ENCODE measurements at regions not wholly inside any gene's neighbourhood (a gene's known extent, or its start where the extent isn't known, plus 50 kb on each side); places are given as distances from the start of the nearest gene placed in this dataset.

GRCh38 chr20:1838556-1839279, 56.5 kb upstream of the SIRPA start:
- BruUV-seq (replicated peaks): no TSS peak
- TF ChIP-seq EZH2phosphoT487 (IDR thresholded peaks at IDR 0.05; ENCODE audit: borderline replicate concordance, low read depth, low read length) (no peak), CTCF (conservative IDR thresholded peaks at IDR 0.05; ENCODE audit: low read length) (no peak)
- no peaks in the 10 kb centered on the region for H3K4me1 ChIP-seq (ENCODE audit: insufficient read depth, low read length, poor library complexity, severe bottlenecking)
- intact Hi-C loops (cut with micrococcal nuclease; ENCODE audit: unreplicated experiment): no loop called here
- H3K36me3 ChIP-seq (ENCODE audit: insufficient read depth, low read length): no peaks in the 10 kb centered on the region
- no peak overlapping the region for H2AFZ ChIP-seq (ENCODE audit: low read length)
- DNase-seq (ENCODE audit: low spot score): no peak
- no peaks in the 10 kb centered on the region for H4K20me1 ChIP-seq (ENCODE audit: insufficient read depth, low read length)
- H3K9me3 ChIP-seq (ENCODE audit: low read length): no peaks in the 10 kb centered on the region
- no peaks in the 10 kb centered on the region for H3K9me2 ChIP-seq (ENCODE audit: insufficient read depth, low read length)
- H3K4me3 ChIP-seq (ENCODE audit: low read depth, low read length, poor library complexity, severe bottlenecking): no peak overlapping the region
- POLR2A ChIA-PET: no interaction called here
- no peak overlapping the region for H3K4me2 ChIP-seq (ENCODE audit: low read length)
- no peak overlapping the region for H3K27ac ChIP-seq (ENCODE audit: low read depth, low read length, poor library complexity, severe bottlenecking)
- CTCF ChIA-PET (ENCODE audit: unreplicated experiment): no interaction called here
- no peaks in the 10 kb centered on the region for H3K79me2 ChIP-seq (ENCODE audit: insufficient read depth, low read depth, low read length)

GRCh38 chr20:1835186-1836035, 59.8 kb upstream of the SIRPA start:
- no TSS peak for BruUV-seq (replicated peaks)
- ChIA-PET CTCF (ENCODE audit: unreplicated experiment) (no interaction called here), POLR2A (interaction anchor here (0.6 kb wide), 1 partner anchor 24 kb away, joined by 3 read pairs; no protein-coding TSS in a partner anchor)
- H3K9me3 ChIP-seq (ENCODE audit: low read length): no peaks in the 10 kb centered on the region
- DNase-seq (ENCODE audit: low spot score): no peak
- H3K36me3 ChIP-seq (ENCODE audit: insufficient read depth, low read length): no peaks in the 10 kb centered on the region
- H3K79me2 ChIP-seq (ENCODE audit: insufficient read depth, low read depth, low read length): no peaks in the 10 kb centered on the region
- H3K4me2 ChIP-seq (ENCODE audit: low read length): no peak overlapping the region
- intact Hi-C loops (cut with micrococcal nuclease; ENCODE audit: unreplicated experiment): no loop called here
- no peaks in the 10 kb centered on the region for H3K4me1 ChIP-seq (ENCODE audit: insufficient read depth, low read length, poor library complexity, severe bottlenecking)
- H3K4me3 ChIP-seq (ENCODE audit: low read depth, low read length, poor library complexity, severe bottlenecking): no peak overlapping the region
- no peaks in the 10 kb centered on the region for H3K9me2 ChIP-seq (ENCODE audit: insufficient read depth, low read length)
- H3K27ac ChIP-seq (ENCODE audit: low read depth, low read length, poor library complexity, severe bottlenecking): no peak overlapping the region
- no peak overlapping the region for H2AFZ ChIP-seq (ENCODE audit: low read length)
- no peaks in the 10 kb centered on the region for H4K20me1 ChIP-seq (ENCODE audit: insufficient read depth, low read length)
- no peak for TF ChIP-seq EZH2phosphoT487 (IDR thresholded peaks at IDR 0.05; ENCODE audit: borderline replicate concordance, low read depth, low read length)
- TF ChIP-seq CTCF (conservative IDR thresholded peaks at IDR 0.05; ENCODE audit: low read length): no peak
